ENCODE measurements at regions not wholly inside any gene's neighbourhood (a gene's known extent, or its start where the extent isn't known, plus 50 kb on each side); places are given as distances from the start of the nearest gene placed in this dataset.

DNA sequence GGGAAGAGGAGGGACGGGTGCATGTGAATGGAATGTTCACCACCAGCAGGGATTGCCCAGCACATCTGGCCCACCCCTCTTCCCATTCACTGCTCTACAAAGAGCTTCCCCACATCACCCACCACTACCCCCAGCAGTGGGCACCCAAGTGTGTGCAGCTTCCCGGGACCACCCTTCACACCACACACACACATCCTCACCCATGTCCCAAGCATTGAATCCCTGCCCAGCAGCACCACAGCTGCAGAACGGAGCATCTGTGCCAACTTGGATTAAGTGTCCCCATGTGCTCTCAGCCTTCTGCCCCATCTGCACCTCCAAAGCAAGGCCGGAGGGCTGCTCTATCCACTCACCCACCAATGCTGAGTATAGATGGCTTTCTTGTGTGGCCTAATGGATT is 141.4 kb downstream of the PSMG1 start:
- TF ChIP-seq, protein P1, sequence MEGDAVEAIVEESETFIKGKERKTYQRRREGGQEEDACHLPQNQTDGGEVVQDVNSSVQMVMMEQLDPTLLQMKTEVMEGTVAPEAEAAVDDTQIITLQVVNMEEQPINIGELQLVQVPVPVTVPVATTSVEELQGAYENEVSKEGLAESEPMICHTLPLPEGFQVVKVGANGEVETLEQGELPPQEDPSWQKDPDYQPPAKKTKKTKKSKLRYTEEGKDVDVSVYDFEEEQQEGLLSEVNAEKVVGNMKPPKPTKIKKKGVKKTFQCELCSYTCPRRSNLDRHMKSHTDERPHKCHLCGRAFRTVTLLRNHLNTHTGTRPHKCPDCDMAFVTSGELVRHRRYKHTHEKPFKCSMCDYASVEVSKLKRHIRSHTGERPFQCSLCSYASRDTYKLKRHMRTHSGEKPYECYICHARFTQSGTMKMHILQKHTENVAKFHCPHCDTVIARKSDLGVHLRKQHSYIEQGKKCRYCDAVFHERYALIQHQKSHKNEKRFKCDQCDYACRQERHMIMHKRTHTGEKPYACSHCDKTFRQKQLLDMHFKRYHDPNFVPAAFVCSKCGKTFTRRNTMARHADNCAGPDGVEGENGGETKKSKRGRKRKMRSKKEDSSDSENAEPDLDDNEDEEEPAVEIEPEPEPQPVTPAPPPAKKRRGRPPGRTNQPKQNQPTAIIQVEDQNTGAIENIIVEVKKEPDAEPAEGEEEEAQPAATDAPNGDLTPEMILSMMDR (IDR thresholded peaks at IDR 0.05; ENCODE audit: control insufficient read depth, extremely low read depth, insufficient read depth) = no peak
- H3K4me3 ChIP-seq (ENCODE audit: low read depth, low read length) = no peak overlapping the region
- DNase-seq (ENCODE audit: low read depth) = no peak

DNA sequence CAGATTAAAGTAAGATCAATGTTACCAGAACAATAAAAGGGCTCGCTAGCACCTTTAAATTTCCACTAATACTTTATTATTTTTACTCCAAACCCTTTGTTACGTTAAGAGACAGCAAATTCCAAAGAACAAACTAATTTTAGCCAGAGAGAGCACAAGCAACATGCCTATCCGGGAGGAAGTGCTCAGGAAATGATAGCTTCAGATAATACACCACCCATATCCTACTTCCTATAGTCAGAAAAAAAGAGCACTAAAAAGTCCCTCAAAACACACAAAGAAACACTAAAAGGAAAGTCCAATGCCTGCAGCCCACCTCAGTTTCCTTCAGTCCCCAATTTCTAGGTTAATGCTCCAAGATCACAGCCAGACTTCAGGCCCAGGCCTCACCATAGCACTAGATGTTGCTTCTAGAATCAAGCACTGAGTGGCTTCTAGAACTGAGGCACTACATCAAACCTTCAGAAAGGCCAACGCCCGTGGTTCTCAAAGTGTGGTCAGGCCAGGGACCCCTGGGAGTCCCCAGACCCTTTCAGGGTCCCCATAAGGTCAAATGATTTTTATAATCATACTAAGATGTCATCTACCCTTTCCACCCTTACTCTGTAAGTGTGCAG is 142.6 kb downstream of the PSMG1 start:
- no peak for DNase-seq (ENCODE audit: low read depth)
- H3K4me3 ChIP-seq (ENCODE audit: low read depth, low read length) = no peak overlapping the region
- TF ChIP-seq, protein P1 (IDR thresholded peaks at IDR 0.05; ENCODE audit: control insufficient read depth, extremely low read depth, insufficient read depth) = no peak

DNA sequence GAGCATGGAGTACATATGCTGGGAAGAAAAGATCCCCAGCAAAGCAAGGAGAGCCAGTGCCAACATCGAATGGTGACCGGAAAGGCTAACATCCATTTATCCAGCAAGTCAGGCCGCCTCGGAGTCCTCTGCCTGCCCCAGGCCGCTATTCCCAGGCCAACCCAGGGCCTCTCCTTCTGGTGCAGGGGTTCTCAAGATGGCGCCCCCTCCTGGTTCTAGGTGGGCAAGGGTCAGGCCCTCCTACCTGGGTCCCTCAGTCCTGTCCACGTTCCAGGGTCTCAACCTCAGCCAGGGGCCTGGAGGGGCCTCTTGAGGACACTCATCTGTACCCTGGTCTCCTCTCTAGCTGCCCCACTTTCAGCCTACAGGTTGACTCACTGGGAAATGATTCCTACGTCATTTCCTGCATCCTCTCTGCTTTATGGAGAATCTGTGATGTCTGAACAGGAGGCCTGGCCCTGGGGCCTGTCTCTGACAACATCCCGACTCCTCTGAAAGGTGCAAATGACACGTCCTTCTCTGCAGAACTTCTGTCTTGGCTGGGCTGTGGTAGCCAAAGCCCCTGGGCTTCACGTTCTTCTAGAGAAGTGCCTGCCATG is 145.3 kb downstream of the PSMG1 start:
- DNase-seq (ENCODE audit: low read depth) = no peak
- TF ChIP-seq, protein P1 (IDR thresholded peaks at IDR 0.05; ENCODE audit: control insufficient read depth, extremely low read depth, insufficient read depth) = no peak
- H3K4me3 ChIP-seq (ENCODE audit: low read depth, low read length) = no peak overlapping the region

DNA sequence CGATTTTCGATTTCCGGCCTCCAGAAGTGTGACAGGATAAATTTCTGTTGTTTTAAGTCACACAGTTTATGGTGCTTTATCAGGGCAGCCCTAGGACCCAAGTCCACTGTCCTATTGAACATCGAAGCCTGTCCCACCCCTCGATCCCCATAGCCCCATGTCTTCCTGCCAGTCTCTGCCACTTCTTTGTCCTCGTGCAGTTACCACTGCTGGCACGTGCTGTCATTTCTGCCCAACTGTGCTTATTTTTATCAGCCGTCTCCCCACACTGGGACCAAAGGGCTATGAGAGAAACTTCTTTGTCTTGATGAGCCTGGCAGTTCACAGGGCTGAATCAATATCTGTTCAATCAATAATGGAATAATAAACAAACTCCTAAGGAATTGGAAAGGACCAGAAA is 146.7 kb downstream of the PSMG1 start:
- H3K4me3 ChIP-seq (ENCODE audit: low read depth, low read length) = no peak overlapping the region
- TF ChIP-seq, protein P1 (IDR thresholded peaks at IDR 0.05; ENCODE audit: control insufficient read depth, extremely low read depth, insufficient read depth) = no peak
- no peak for DNase-seq (ENCODE audit: low read depth)

DNA sequence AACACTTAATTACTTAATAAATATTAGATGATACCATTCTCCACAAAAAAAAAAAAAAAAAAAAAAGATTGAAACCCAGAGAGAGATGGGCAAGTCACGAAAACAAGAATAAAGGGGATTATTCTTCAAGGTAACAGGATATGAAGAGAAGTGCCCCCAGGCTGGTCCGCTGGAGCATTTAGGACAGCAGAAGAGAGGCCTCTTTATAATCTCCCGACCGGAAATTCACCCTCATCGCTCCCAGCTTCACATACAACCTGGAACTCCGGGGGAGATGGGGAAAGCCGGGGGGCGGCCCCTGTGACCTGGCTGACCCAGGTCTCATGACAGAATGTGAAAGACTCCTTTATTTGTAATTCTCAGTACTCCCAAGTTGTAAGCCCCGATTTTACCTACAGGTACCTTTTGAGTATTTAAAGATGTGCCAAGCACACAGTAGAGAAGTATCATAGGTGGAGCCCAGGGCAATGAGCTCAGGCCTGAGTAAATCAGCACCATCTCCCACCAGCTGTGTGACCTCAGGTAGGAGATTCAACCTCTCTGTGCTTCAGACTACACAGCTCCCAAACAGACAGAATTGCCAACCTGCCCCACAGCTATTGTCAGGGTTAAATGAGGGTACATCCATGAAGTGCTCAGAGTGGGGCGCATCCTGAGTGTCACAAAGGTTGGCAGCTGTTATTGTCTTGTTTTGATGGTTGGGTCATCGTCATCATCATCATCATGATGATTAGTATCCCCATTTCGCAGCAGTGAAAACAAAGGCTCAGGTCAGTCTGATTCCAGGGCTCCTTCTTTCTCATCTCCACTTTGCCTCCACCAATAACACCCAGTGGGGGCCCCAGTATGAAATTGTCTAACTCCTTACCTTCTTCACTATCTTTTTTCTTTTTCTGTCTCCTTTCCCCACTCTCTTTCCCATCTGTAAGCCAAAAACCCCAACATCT is 148.4 kb downstream of the PSMG1 start:
- no peak overlapping the region for H3K4me3 ChIP-seq (ENCODE audit: low read depth, low read length)
- TF ChIP-seq, protein P1 (IDR thresholded peaks at IDR 0.05; ENCODE audit: control insufficient read depth, extremely low read depth, insufficient read depth) = no peak
- DNase-seq (ENCODE audit: low read depth) = no peak

DNA sequence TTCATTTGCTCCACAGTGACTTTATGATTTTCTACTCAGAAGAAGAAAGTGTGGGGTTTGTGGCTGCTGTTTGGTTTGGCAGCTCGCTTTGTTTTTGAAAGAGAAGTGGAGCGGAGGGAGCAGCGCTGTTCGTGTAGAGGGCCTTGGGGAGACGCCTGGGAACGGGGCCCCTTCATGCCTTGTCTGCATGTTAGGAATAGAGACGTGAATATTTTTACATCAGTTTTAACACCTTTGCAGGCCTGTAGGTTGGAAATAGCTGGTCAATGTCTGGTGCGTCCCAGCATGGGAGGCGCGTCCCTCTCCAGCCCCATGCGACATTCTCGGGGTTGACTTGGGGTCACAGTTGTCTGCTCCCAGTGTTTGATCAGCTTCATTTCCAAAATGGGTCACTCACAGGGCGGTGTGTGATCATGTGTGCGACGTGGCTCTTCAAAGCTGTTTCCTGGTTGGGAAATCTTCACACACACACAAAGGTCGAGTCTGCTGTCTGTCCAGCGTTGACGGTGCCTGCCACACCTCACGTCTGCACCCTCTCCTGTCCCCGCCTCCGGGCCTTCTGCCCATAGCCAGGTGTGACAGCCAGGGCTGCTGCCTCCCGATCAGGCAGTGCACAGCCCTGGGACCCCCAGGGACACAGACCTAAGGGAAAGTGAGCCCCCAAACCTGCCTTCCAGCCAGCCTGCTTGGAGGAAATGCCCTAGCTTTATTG is 149.2 kb downstream of the PSMG1 start:
- H3K4me3 ChIP-seq (ENCODE audit: low read depth, low read length) = no peak overlapping the region
- TF ChIP-seq, protein P1 (IDR thresholded peaks at IDR 0.05; ENCODE audit: control insufficient read depth, extremely low read depth, insufficient read depth) = no peak
- peak; percentile 4 for DNase-seq (ENCODE audit: low read depth)
